Activated CD8-positive, alpha-beta memory T cell treated with anti-CD3 and anti-CD28 coated beads for 24 hours (primary cell): ENCODE measurements at regions not wholly inside any gene's neighbourhood (a gene's known extent, or its start where the extent isn't known, plus 50 kb on each side); places are given as distances from the start of the nearest gene placed in this dataset.

Experiments
- DNase-seq: peaks from one replicate; pipeline ENCODE4 v3.0.0-alpha.2; 2020

- no peak for DNase-seq
Observed at GRCh38 chr18:10231220-10231619, 223.2 kb upstream of the APCDD1 start.

GRCh38 chr18:10232062-10232461 is 222.4 kb upstream of the APCDD1 start:
- DNase-seq: no peak

- DNase-seq: no peak
Observed at GRCh38 chr18:10233082-10233875, 221.2 kb upstream of the APCDD1 start.

GRCh38 chr18:10234281-10234680 is 220.2 kb upstream of the APCDD1 start:
- DNase-seq: no peak

- no peak for DNase-seq
Observed at GRCh38 chr18:10234912-10235660, 219.3 kb upstream of the APCDD1 start.

GRCh38 chr18:10235661-10235952 is 218.8 kb upstream of the APCDD1 start:
- no peak for DNase-seq

- no peak for DNase-seq
Observed at GRCh38 chr18:10239103-10239502, 215.3 kb upstream of the APCDD1 start.

- DNase-seq: no peak
Observed at GRCh38 chr18:10239991-10240634, 214.3 kb upstream of the APCDD1 start.

- DNase-seq: no peak
Observed at GRCh38 chr18:10240973-10241372, 213.5 kb upstream of the APCDD1 start.

- DNase-seq: no peak
Observed at GRCh38 chr18:10241579-10241978, 212.9 kb upstream of the APCDD1 start.

- no peak for DNase-seq
Observed at GRCh38 chr18:10242936-10243680, 211.3 kb upstream of the APCDD1 start.

- DNase-seq: no peak
Observed at GRCh38 chr18:10244341-10244740, 210.1 kb upstream of the APCDD1 start.

- DNase-seq: no peak
Observed at GRCh38 chr18:10245031-10245845, 209.2 kb upstream of the APCDD1 start.

- no peak for DNase-seq
Observed at GRCh38 chr18:10245846-10246175, 208.6 kb upstream of the APCDD1 start.

- no peak for DNase-seq
Observed at GRCh38 chr18:10247021-10247741, 207.3 kb upstream of the APCDD1 start.

- no peak for DNase-seq
Observed at GRCh38 chr18:10247742-10248082, 206.7 kb upstream of the APCDD1 start.

- DNase-seq: no peak
Observed at GRCh38 chr18:10248738-10249137, 205.7 kb upstream of the APCDD1 start.

- no peak for DNase-seq
Observed at GRCh38 chr18:10249270-10249669, 205.2 kb upstream of the APCDD1 start.

- no peak for DNase-seq
Observed at GRCh38 chr18:10249801-10250200, 204.6 kb upstream of the APCDD1 start.

GRCh38 chr18:10252494-10252893 is 201.9 kb upstream of the APCDD1 start:
- DNase-seq: no peak

- no peak for DNase-seq
Observed at GRCh38 chr18:10252952-10253705, 201.3 kb upstream of the APCDD1 start.
